GM23338 (cell line): ENCODE measurements at regions not wholly inside any gene's neighbourhood (a gene's known extent, or its start where the extent isn't known, plus 50 kb on each side); places are given as distances from the start of the nearest gene placed in this dataset.

Experiments
- ATAC-seq: fragments of 200-7000 bp; cut with Tn5 transposase; 3 replicates; pipeline ENCODE4 v1.9.1; 2020
- DNase-seq: peaks from one replicate; pipeline ENCODE4 v3.0.0-alpha.2; 2015; ENCODE audit warnings: low spot score
- H2AFZ ChIP-seq: fragments of 200-600 bp; sonication (generic); 2 replicates; pipeline ENCODE4 v1.8.0; 2016; ENCODE audit warnings: antibody characterized with exemption, mild to moderate bottlenecking, moderate library complexity
- H3F3A ChIP-seq: fragments of 200-600 bp; sonication (generic); replicated peaks from 2 replicates; pipeline ENCODE4 v1.8.0; 2017; ENCODE audit warnings: antibody characterized with exemption, mixed run types, low read depth
- H3K27ac ChIP-seq: fragments of 200-600 bp; sonication (generic); 2 replicates; pipeline ENCODE4 v1.6.1; 2016; ENCODE audit warnings: low read depth
- H3K27me3 ChIP-seq: fragments of 200-600 bp; sonication (generic); 2 replicates; pipeline ENCODE4 v1.8.0; 2016; ENCODE audit warnings: mild to moderate bottlenecking, mixed run types, moderate library complexity; ENCODE audit not compliant: insufficient read depth
- H3K36me3 ChIP-seq: fragments of 200-600 bp; sonication (generic); 2 replicates; pipeline ENCODE4 v1.8.0; 2016; ENCODE audit warnings: mild to moderate bottlenecking; ENCODE audit not compliant: insufficient read depth
- H3K4me1 ChIP-seq: fragments of 200-600 bp; sonication (generic); 2 replicates; pipeline ENCODE4 v1.8.0; 2016; ENCODE audit warnings: mild to moderate bottlenecking, moderate library complexity; ENCODE audit not compliant: insufficient read depth
- H3K4me2 ChIP-seq: fragments of 200-600 bp; sonication (generic); 2 replicates; pipeline ENCODE4 v1.7.1; 2017; ENCODE audit warnings: mixed run types
- H3K4me3 ChIP-seq: fragments of 200-600 bp; sonication (generic); 2 replicates; pipeline ENCODE4 v1.6.1; 2016; ENCODE audit warnings: mixed run types
- H3K79me2 ChIP-seq: fragments of 200-600 bp; sonication (generic); replicated peaks from 2 replicates; pipeline ENCODE4 v1.8.0; 2017; ENCODE audit warnings: mild to moderate bottlenecking; ENCODE audit not compliant: insufficient read depth
- H3K9me2 ChIP-seq: fragments of 200-600 bp; sonication (generic); 2 replicates; pipeline ENCODE4 v1.8.0; 2017; ENCODE audit not compliant: insufficient read depth
- H4K20me1 ChIP-seq: fragments of 200-600 bp; sonication (generic); replicated peaks from 2 replicates; pipeline ENCODE4 v1.8.0; 2017; ENCODE audit warnings: mild to moderate bottlenecking; ENCODE audit not compliant: insufficient read depth
- H3K27ac Mint-ChIP-seq: 2 replicates; pipeline ENCODE4 v1.8.0; 2020; ENCODE audit warnings: inconsistent platforms, mild to moderate bottlenecking, moderate library complexity, mixed read lengths
- H3K27me3 Mint-ChIP-seq: 3 replicates; pipeline ENCODE4 v1.8.0; 2022; ENCODE audit warnings: low read depth, mild to moderate bottlenecking, moderate library complexity, mixed read lengths, inconsistent platforms; ENCODE audit not compliant: insufficient read depth, poor library complexity
- H3K36me3 Mint-ChIP-seq: 3 replicates; pipeline ENCODE4 v1.8.0; 2021; ENCODE audit warnings: low read depth, mild to moderate bottlenecking, inconsistent platforms, moderate library complexity, mixed read lengths
- H3K4me1 Mint-ChIP-seq: 3 replicates; pipeline ENCODE4 v1.8.0; 2020; ENCODE audit warnings: mild to moderate bottlenecking, inconsistent platforms, mixed read lengths
- H3K4me3 Mint-ChIP-seq: 3 replicates; pipeline ENCODE4 v1.8.0; 2021; ENCODE audit warnings: moderate library complexity, mild to moderate bottlenecking, inconsistent platforms, mixed read lengths
- H3K9me3 Mint-ChIP-seq: 3 replicates; pipeline ENCODE4 v1.8.0; 2020; ENCODE audit warnings: moderate library complexity, mild to moderate bottlenecking, inconsistent platforms, mixed read lengths
- CREB1 ChIP-seq: fragments of 250-450 bp; sonication (Bioruptor Pico); IDR thresholded peaks from 2 replicates; pipeline ENCODE4 v1.5.0; 2020; ENCODE audit warnings: low read depth, mild to moderate bottlenecking, moderate library complexity
- CTCF ChIP-seq, 2 experiments: fragments of 200-600 bp in 1 of 2; sonication (generic) in 1 of 2; conservative IDR thresholded peaks; 2 replicates each; pipeline versions ENCODE4 v1.5.1 to v1.6.1; 2016 to 2017; ENCODE audit warnings: antibody characterized with exemption in 2 of 2, low read depth in 2 of 2, mild to moderate bottlenecking in 2 of 2, moderate library complexity in 1 of 2
- ETS1 ChIP-seq: IDR thresholded peaks from 2 replicates; pipeline ENCODE4 v1.6.1; 2016; ENCODE audit warnings: antibody characterized with exemption
- EZH2phosphoT487 ChIP-seq: fragments of 200-600 bp; sonication (generic); IDR thresholded peaks from one replicate; pipeline ENCODE4 v1.8.1; 2018; ENCODE audit warnings: antibody characterized with exemption; ENCODE audit not compliant: unreplicated experiment
- JUNB ChIP-seq: IDR thresholded peaks from one replicate; pipeline ENCODE4 v1.6.1; 2016; ENCODE audit warnings: antibody characterized with exemption; ENCODE audit not compliant: unreplicated experiment
- NANOG ChIP-seq: IDR thresholded peaks from 2 replicates; pipeline ENCODE4 v1.6.1; 2016; ENCODE audit warnings: antibody characterized with exemption, borderline replicate concordance
- POLR2AphosphoS5 ChIP-seq: IDR thresholded peaks from 2 replicates; pipeline ENCODE4 v1.6.1; 2016; ENCODE audit warnings: antibody characterized with exemption, low read depth
- REST ChIP-seq: IDR thresholded peaks from one replicate; pipeline ENCODE4 v1.6.1; 2018; ENCODE audit warnings: antibody characterized with exemption; ENCODE audit not compliant: unreplicated experiment
- ZNF114 ChIP-seq: fragments of 250-450 bp; sonication (Bioruptor Pico); IDR thresholded peaks from 2 replicates; pipeline ENCODE4 v1.5.0; 2020; ENCODE audit warnings: mild to moderate bottlenecking, moderate library complexity
- ZNF331 ChIP-seq: fragments of 250-450 bp; sonication (Bioruptor Pico); IDR thresholded peaks from 2 replicates; pipeline ENCODE4 v1.5.0; 2020; ENCODE audit warnings: low read depth, mild to moderate bottlenecking, moderate library complexity

GRCh38 chr6:99743647-99744046, 137.0 kb downstream of the PRDM13 start:
- Mint-ChIP-seq H3K4me1 (no peaks in the 10 kb centered on the region), H3K36me3 (no peaks in the 10 kb centered on the region), H3K9me3 (no peaks in the 10 kb centered on the region), H3K27ac (no peak overlapping the region), H3K4me3 (no peak overlapping the region), H3K27me3 (peaks cover 3% of the 10 kb centered on the region)
- H3K27ac ChIP-seq, result no peak overlapping the region
- no peak overlapping the region for H3K4me3 ChIP-seq
- no peaks in the 10 kb centered on the region for H3K27me3 ChIP-seq
- H2AFZ ChIP-seq, result no peak overlapping the region
- DNase-seq, result no peak
- no peaks in the 10 kb centered on the region for H3K79me2 ChIP-seq
- no peaks in the 10 kb centered on the region for H3K36me3 ChIP-seq
- H4K20me1 ChIP-seq, result no peaks in the 10 kb centered on the region
- no peak for TF ChIP-seq EZH2phosphoT487
- no peak for TF ChIP-seq CTCF (conservative IDR thresholded peaks at IDR 0.05; ENCODE audit: low read depth in 2 of 2)
- TF ChIP-seq ZNF114 (CRISPR knock-in tag), result no peak
- TF ChIP-seq NANOG, result no peak
- no peak for TF ChIP-seq JUNB
- no peak for TF ChIP-seq ETS1
- TF ChIP-seq POLR2AphosphoS5, result no peak
- TF ChIP-seq ZNF331 (CRISPR knock-in tag), result no peak
- no peak for TF ChIP-seq CREB1 (CRISPR knock-in tag)
- TF ChIP-seq REST, result no peak
- no peaks in the 10 kb centered on the region for H3K9me2 ChIP-seq
- ATAC-seq, result no peak
- no peak overlapping the region for H3K4me2 ChIP-seq
- no peaks in the 10 kb centered on the region for H3F3A ChIP-seq
- H3K4me1 ChIP-seq, result no peaks in the 10 kb centered on the region

GRCh38 chr6:99745651-99746050, 139.0 kb downstream of the PRDM13 start:
- Mint-ChIP-seq H3K27ac (no peak overlapping the region), H3K36me3 (no peaks in the 10 kb centered on the region), H3K4me1 (no peaks in the 10 kb centered on the region), H3K27me3 (peaks cover 3% of the 10 kb centered on the region), H3K4me3 (no peak overlapping the region), H3K9me3 (no peaks in the 10 kb centered on the region)
- Histone ChIP-seq H3K4me1 (no peaks in the 10 kb centered on the region), H4K20me1 (no peaks in the 10 kb centered on the region), H3K4me2 (no peak overlapping the region), H3F3A (no peaks in the 10 kb centered on the region), H3K4me3 (no peak overlapping the region), H2AFZ (no peak overlapping the region), H3K9me2 (no peaks in the 10 kb centered on the region), H3K36me3 (no peaks in the 10 kb centered on the region), H3K79me2 (no peaks in the 10 kb centered on the region), H3K27me3 (no peaks in the 10 kb centered on the region), H3K27ac (no peak overlapping the region)
- ATAC-seq (no peak), DNase-seq (no peak)
- no peak for TF ChIP-seq CTCF (conservative IDR thresholded peaks at IDR 0.05; ENCODE audit: low read depth in 2 of 2)
- no peak for TF ChIP-seq ZNF331 (CRISPR knock-in tag)
